GM23338 (cell line): ENCODE measurements at regions not wholly inside any gene's neighbourhood (a gene's known extent, or its start where the extent isn't known, plus 50 kb on each side); places are given as distances from the start of the nearest gene placed in this dataset.
A peak's percentile ranks its signal among the peaks of the same experiment; 100 is the strongest.

ENCODE experiments used
- ATAC-seq: fragments of 200-7000 bp; cut with Tn5 transposase; 3 replicates; pipeline ENCODE4 v1.9.1; 2020
- DNase-seq: peaks from one replicate; pipeline ENCODE4 v3.0.0-alpha.2; 2015; ENCODE audit warnings: low spot score
- H2AFZ ChIP-seq: fragments of 200-600 bp; sonication (generic); 2 replicates; pipeline ENCODE4 v1.8.0; 2016; ENCODE audit warnings: antibody characterized with exemption, mild to moderate bottlenecking, moderate library complexity
- H3F3A ChIP-seq: fragments of 200-600 bp; sonication (generic); replicated peaks from 2 replicates; pipeline ENCODE4 v1.8.0; 2017; ENCODE audit warnings: antibody characterized with exemption, mixed run types, low read depth
- H3K27ac ChIP-seq: fragments of 200-600 bp; sonication (generic); 2 replicates; pipeline ENCODE4 v1.6.1; 2016; ENCODE audit warnings: low read depth
- H3K27me3 ChIP-seq: fragments of 200-600 bp; sonication (generic); 2 replicates; pipeline ENCODE4 v1.8.0; 2016; ENCODE audit warnings: mild to moderate bottlenecking, mixed run types, moderate library complexity; ENCODE audit not compliant: insufficient read depth
- H3K36me3 ChIP-seq: fragments of 200-600 bp; sonication (generic); 2 replicates; pipeline ENCODE4 v1.8.0; 2016; ENCODE audit warnings: mild to moderate bottlenecking; ENCODE audit not compliant: insufficient read depth
- H3K4me1 ChIP-seq: fragments of 200-600 bp; sonication (generic); 2 replicates; pipeline ENCODE4 v1.8.0; 2016; ENCODE audit warnings: mild to moderate bottlenecking, moderate library complexity; ENCODE audit not compliant: insufficient read depth
- H3K4me2 ChIP-seq: fragments of 200-600 bp; sonication (generic); 2 replicates; pipeline ENCODE4 v1.7.1; 2017; ENCODE audit warnings: mixed run types
- H3K4me3 ChIP-seq: fragments of 200-600 bp; sonication (generic); 2 replicates; pipeline ENCODE4 v1.6.1; 2016; ENCODE audit warnings: mixed run types
- H3K79me2 ChIP-seq: fragments of 200-600 bp; sonication (generic); replicated peaks from 2 replicates; pipeline ENCODE4 v1.8.0; 2017; ENCODE audit warnings: mild to moderate bottlenecking; ENCODE audit not compliant: insufficient read depth
- H3K9me2 ChIP-seq: fragments of 200-600 bp; sonication (generic); 2 replicates; pipeline ENCODE4 v1.8.0; 2017; ENCODE audit not compliant: insufficient read depth
- H4K20me1 ChIP-seq: fragments of 200-600 bp; sonication (generic); replicated peaks from 2 replicates; pipeline ENCODE4 v1.8.0; 2017; ENCODE audit warnings: mild to moderate bottlenecking; ENCODE audit not compliant: insufficient read depth
- H3K27ac Mint-ChIP-seq: 2 replicates; pipeline ENCODE4 v1.8.0; 2020; ENCODE audit warnings: inconsistent platforms, mild to moderate bottlenecking, moderate library complexity, mixed read lengths
- H3K27me3 Mint-ChIP-seq: 3 replicates; pipeline ENCODE4 v1.8.0; 2022; ENCODE audit warnings: low read depth, mild to moderate bottlenecking, moderate library complexity, mixed read lengths, inconsistent platforms; ENCODE audit not compliant: insufficient read depth, poor library complexity
- H3K36me3 Mint-ChIP-seq: 3 replicates; pipeline ENCODE4 v1.8.0; 2021; ENCODE audit warnings: low read depth, mild to moderate bottlenecking, inconsistent platforms, moderate library complexity, mixed read lengths
- H3K4me1 Mint-ChIP-seq: 3 replicates; pipeline ENCODE4 v1.8.0; 2020; ENCODE audit warnings: mild to moderate bottlenecking, inconsistent platforms, mixed read lengths
- H3K4me3 Mint-ChIP-seq: 3 replicates; pipeline ENCODE4 v1.8.0; 2021; ENCODE audit warnings: moderate library complexity, mild to moderate bottlenecking, inconsistent platforms, mixed read lengths
- H3K9me3 Mint-ChIP-seq: 3 replicates; pipeline ENCODE4 v1.8.0; 2020; ENCODE audit warnings: moderate library complexity, mild to moderate bottlenecking, inconsistent platforms, mixed read lengths
- CREB1 ChIP-seq: fragments of 250-450 bp; sonication (Bioruptor Pico); IDR thresholded peaks from 2 replicates; pipeline ENCODE4 v1.5.0; 2020; ENCODE audit warnings: low read depth, mild to moderate bottlenecking, moderate library complexity
- EZH2 ChIP-seq: fragments of 200-600 bp; sonication (generic); IDR thresholded peaks from one replicate; pipeline ENCODE4 v1.8.0; 2017; ENCODE audit warnings: antibody characterized with exemption, mild to moderate bottlenecking, low read depth; ENCODE audit not compliant: unreplicated experiment
- EZH2phosphoT487 ChIP-seq: fragments of 200-600 bp; sonication (generic); IDR thresholded peaks from one replicate; pipeline ENCODE4 v1.8.1; 2018; ENCODE audit warnings: antibody characterized with exemption; ENCODE audit not compliant: unreplicated experiment
- JUNB ChIP-seq: IDR thresholded peaks from one replicate; pipeline ENCODE4 v1.6.1; 2016; ENCODE audit warnings: antibody characterized with exemption; ENCODE audit not compliant: unreplicated experiment
- NANOG ChIP-seq: IDR thresholded peaks from 2 replicates; pipeline ENCODE4 v1.6.1; 2016; ENCODE audit warnings: antibody characterized with exemption, borderline replicate concordance
- POLR2AphosphoS5 ChIP-seq: IDR thresholded peaks from 2 replicates; pipeline ENCODE4 v1.6.1; 2016; ENCODE audit warnings: antibody characterized with exemption, low read depth
- STAT1 ChIP-seq: IDR thresholded peaks from one replicate; pipeline ENCODE4 v1.6.1; 2016; ENCODE audit warnings: antibody characterized with exemption; ENCODE audit not compliant: unreplicated experiment
- ZNF114 ChIP-seq: fragments of 250-450 bp; sonication (Bioruptor Pico); IDR thresholded peaks from 2 replicates; pipeline ENCODE4 v1.5.0; 2020; ENCODE audit warnings: mild to moderate bottlenecking, moderate library complexity
- ZNF331 ChIP-seq: fragments of 250-450 bp; sonication (Bioruptor Pico); IDR thresholded peaks from 2 replicates; pipeline ENCODE4 v1.5.0; 2020; ENCODE audit warnings: low read depth, mild to moderate bottlenecking, moderate library complexity
- TF ChIP-seq, protein P1 (sequence below): fragments of 250-450 bp; sonication (Bioruptor Pico); IDR thresholded peaks from 2 replicates; pipeline ENCODE4 v1.5.0; 2020; ENCODE audit warnings: mild to moderate bottlenecking, moderate library complexity
- TF ChIP-seq, protein P2 (sequence below), 2 experiments: fragments of 200-600 bp in 1 of 2; sonication (generic) in 1 of 2; conservative IDR thresholded peaks; 2 replicates each; pipeline versions ENCODE4 v1.5.1 to v1.6.1; 2016 to 2017; ENCODE audit warnings: antibody characterized with exemption in 2 of 2, low read depth in 2 of 2, mild to moderate bottlenecking in 2 of 2, moderate library complexity in 1 of 2
- TF ChIP-seq, protein P3 (sequence below): IDR thresholded peaks from 2 replicates; pipeline ENCODE4 v1.6.1; 2016; ENCODE audit warnings: antibody characterized with exemption

DNA sequence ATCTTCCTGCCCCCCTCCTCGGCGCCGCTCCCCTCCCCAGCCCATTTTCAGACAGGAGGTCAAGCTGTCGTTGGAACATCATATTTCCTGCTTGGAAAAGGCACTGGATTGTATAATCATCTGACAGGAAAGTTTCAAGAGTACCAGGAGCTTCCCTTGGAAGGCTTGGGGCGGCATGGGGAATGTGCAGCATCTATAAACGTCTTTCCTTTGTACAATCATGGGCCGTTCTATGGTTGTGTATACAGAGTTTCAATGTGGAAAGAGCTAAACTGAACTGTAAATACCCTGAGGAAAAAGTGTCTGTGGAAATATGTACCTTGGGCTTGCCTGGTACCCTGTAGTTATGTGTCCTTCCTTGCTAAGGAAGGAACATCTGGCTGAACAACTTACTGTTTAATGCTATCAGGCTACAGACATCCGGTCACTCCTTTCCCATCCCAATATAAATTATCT is 368.1 kb upstream of the ADGRL2 start (continued):
- TF ChIP-seq, protein P1, sequence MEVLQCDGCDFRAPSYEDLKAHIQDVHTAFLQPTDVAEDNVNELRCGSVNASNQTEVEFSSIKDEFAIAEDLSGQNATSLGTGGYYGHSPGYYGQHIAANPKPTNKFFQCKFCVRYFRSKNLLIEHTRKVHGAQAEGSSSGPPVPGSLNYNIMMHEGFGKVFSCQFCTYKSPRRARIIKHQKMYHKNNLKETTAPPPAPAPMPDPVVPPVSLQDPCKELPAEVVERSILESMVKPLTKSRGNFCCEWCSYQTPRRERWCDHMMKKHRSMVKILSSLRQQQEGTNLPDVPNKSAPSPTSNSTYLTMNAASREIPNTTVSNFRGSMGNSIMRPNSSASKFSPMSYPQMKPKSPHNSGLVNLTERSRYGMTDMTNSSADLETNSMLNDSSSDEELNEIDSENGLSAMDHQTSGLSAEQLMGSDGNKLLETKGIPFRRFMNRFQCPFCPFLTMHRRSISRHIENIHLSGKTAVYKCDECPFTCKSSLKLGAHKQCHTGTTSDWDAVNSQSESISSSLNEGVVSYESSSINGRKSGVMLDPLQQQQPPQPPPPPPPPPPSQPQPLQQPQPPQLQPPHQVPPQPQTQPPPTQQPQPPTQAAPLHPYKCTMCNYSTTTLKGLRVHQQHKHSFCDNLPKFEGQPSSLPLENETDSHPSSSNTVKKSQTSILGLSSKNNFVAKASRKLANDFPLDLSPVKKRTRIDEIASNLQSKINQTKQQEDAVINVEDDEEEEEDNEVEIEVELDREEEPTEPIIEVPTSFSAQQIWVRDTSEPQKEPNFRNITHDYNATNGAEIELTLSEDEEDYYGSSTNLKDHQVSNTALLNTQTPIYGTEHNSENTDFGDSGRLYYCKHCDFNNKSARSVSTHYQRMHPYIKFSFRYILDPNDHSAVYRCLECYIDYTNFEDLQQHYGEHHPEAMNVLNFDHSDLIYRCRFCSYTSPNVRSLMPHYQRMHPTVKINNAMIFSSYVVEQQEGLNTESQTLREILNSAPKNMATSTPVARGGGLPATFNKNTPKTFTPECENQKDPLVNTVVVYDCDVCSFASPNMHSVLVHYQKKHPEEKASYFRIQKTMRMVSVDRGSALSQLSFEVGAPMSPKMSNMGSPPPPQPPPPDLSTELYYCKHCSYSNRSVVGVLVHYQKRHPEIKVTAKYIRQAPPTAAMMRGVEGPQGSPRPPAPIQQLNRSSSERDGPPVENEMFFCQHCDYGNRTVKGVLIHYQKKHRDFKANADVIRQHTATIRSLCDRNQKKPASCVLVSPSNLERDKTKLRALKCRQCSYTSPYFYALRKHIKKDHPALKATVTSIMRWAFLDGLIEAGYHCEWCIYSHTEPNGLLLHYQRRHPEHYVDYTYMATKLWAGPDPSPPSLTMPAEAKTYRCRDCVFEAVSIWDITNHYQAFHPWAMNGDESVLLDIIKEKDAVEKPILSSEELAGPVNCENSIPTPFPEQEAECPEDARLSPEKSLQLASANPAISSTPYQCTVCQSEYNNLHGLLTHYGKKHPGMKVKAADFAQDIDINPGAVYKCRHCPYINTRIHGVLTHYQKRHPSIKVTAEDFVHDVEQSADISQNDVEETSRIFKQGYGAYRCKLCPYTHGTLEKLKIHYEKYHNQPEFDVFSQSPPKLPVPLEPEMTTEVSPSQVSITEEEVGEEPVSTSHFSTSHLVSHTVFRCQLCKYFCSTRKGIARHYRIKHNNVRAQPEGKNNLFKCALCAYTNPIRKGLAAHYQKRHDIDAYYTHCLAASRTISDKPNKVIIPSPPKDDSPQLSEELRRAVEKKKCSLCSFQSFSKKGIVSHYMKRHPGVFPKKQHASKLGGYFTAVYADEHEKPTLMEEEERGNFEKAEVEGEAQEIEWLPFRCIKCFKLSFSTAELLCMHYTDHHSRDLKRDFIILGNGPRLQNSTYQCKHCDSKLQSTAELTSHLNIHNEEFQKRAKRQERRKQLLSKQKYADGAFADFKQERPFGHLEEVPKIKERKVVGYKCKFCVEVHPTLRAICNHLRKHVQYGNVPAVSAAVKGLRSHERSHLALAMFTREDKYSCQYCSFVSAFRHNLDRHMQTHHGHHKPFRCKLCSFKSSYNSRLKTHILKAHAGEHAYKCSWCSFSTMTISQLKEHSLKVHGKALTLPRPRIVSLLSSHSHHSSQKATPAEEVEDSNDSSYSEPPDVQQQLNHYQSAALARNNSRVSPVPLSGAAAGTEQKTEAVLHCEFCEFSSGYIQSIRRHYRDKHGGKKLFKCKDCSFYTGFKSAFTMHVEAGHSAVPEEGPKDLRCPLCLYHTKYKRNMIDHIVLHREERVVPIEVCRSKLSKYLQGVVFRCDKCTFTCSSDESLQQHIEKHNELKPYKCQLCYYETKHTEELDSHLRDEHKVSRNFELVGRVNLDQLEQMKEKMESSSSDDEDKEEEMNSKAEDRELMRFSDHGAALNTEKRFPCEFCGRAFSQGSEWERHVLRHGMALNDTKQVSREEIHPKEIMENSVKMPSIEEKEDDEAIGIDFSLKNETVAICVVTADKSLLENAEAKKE (CRISPR knock-in tag), result no peak
- TF ChIP-seq EZH2phosphoT487 (no peak), CREB1 (CRISPR knock-in tag) (no peak), ZNF114 (CRISPR knock-in tag) (no peak), JUNB (no peak), POLR2AphosphoS5 (no peak), ZNF331 (CRISPR knock-in tag) (no peak)
- TF ChIP-seq, protein P2, sequence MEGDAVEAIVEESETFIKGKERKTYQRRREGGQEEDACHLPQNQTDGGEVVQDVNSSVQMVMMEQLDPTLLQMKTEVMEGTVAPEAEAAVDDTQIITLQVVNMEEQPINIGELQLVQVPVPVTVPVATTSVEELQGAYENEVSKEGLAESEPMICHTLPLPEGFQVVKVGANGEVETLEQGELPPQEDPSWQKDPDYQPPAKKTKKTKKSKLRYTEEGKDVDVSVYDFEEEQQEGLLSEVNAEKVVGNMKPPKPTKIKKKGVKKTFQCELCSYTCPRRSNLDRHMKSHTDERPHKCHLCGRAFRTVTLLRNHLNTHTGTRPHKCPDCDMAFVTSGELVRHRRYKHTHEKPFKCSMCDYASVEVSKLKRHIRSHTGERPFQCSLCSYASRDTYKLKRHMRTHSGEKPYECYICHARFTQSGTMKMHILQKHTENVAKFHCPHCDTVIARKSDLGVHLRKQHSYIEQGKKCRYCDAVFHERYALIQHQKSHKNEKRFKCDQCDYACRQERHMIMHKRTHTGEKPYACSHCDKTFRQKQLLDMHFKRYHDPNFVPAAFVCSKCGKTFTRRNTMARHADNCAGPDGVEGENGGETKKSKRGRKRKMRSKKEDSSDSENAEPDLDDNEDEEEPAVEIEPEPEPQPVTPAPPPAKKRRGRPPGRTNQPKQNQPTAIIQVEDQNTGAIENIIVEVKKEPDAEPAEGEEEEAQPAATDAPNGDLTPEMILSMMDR (conservative IDR thresholded peaks at IDR 0.05; ENCODE audit: low read depth in 2 of 2), result no peak

DNA sequence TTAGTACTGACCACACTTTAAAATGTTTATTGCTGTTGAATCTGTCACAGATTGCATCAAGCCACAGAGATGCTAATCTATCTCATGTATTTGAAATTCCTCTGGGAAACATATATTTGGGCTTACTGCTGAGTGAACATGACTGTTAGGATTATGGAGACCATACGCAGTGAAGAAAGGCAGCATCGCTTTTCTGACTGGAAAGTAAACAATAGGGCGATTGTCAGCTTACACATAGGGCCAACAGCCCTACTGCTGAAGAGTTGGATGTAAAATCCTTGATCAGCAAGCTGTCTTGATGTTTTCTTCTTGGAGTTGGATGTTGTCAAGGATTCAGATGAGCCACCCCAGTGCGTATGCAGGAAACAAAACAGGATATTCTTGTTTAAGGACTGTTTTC is 368.7 kb upstream of the ADGRL2 start:
- no peak for DNase-seq
- H3K4me1 ChIP-seq, result peaks cover 46% of the 10 kb centered on the region
- H3K4me3 Mint-ChIP-seq, result no peak overlapping the region
- no peaks in the 10 kb centered on the region for H3K27me3 ChIP-seq
- peaks cover 5% of the 10 kb centered on the region for H3K27me3 Mint-ChIP-seq
- H3F3A ChIP-seq, result no peaks in the 10 kb centered on the region
- H3K27ac Mint-ChIP-seq, result peak overlapping the region; percentile 81
- peaks cover 61% of the 10 kb centered on the region for H3K4me1 Mint-ChIP-seq
- peak overlapping the region; percentile 38; the same call in 1 of the 2 replicates for H2AFZ ChIP-seq
- no peak overlapping the region for H3K4me3 ChIP-seq
- H4K20me1 ChIP-seq, result no peaks in the 10 kb centered on the region
- H3K36me3 Mint-ChIP-seq, result peaks cover 4% of the 10 kb centered on the region; the same call in 2 of the 3 replicates
- H3K27ac ChIP-seq, result peak overlapping the region; percentile 91
- no peaks in the 10 kb centered on the region for H3K79me2 ChIP-seq
- peak; percentile 23 for ATAC-seq
- H3K9me3 Mint-ChIP-seq, result peaks cover under 1% of the 10 kb centered on the region; the same call in 1 of the 3 replicates
- H3K36me3 ChIP-seq, result no peaks in the 10 kb centered on the region
- H3K4me2 ChIP-seq, result peak overlapping the region; percentile 60; the same call in 1 of the 2 replicates
- H3K9me2 ChIP-seq, result no peaks in the 10 kb centered on the region
- TF ChIP-seq EZH2phosphoT487 (no peak), STAT1 (no peak), POLR2AphosphoS5 (no peak), EZH2 (no peak), NANOG (no peak)
- TF ChIP-seq, protein P3, sequence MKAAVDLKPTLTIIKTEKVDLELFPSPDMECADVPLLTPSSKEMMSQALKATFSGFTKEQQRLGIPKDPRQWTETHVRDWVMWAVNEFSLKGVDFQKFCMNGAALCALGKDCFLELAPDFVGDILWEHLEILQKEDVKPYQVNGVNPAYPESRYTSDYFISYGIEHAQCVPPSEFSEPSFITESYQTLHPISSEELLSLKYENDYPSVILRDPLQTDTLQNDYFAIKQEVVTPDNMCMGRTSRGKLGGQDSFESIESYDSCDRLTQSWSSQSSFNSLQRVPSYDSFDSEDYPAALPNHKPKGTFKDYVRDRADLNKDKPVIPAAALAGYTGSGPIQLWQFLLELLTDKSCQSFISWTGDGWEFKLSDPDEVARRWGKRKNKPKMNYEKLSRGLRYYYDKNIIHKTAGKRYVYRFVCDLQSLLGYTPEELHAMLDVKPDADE, result no peak
- TF ChIP-seq, protein P2 (conservative IDR thresholded peaks at IDR 0.05; ENCODE audit: low read depth in 2 of 2), result no peak
